PFSK-1 (cell line): ENCODE measurements at regions not wholly inside any gene's neighbourhood (a gene's known extent, or its start where the extent isn't known, plus 50 kb on each side); places are given as distances from the start of the nearest gene placed in this dataset.

Experiments used
- FOXP2 ChIP-seq: optimal IDR thresholded peaks from 2 replicates; pipeline ENCODE3; 2011; ENCODE audit warnings: borderline replicate concordance, control low read depth, inconsistent platforms; ENCODE audit not compliant: insufficient read depth; ENCODE audit errors: extremely low read length, extremely low read depth
- POLR2AphosphoS5 ChIP-seq: IDR thresholded peaks from 2 replicates; pipeline ENCODE4 v1.6.1; 2012; ENCODE audit warnings: low read depth, mild to moderate bottlenecking, control low read depth, low read length, moderate library complexity
- SIN3A ChIP-seq: IDR thresholded peaks from 2 replicates; pipeline ENCODE4 v1.6.1; 2012; ENCODE audit warnings: mild to moderate bottlenecking, low read length, moderate library complexity, borderline replicate concordance; ENCODE audit not compliant: insufficient read depth
- TAF1 ChIP-seq: IDR thresholded peaks from 2 replicates; pipeline ENCODE4 v1.6.1; 2012; ENCODE audit warnings: low read length, control low read depth, borderline replicate concordance; ENCODE audit not compliant: insufficient read depth
- TF ChIP-seq, protein P1 (sequence below), 2 experiments: IDR thresholded peaks; 2 replicates each; pipeline versions ENCODE4 v1.6.1 to v1.8.0; 2011 to 2012; ENCODE audit warnings: low read depth in 2 of 2, low read length in 2 of 2, control low read depth in 1 of 2, inconsistent platforms in 1 of 2, mild to moderate bottlenecking in 1 of 2, moderate library complexity in 1 of 2; ENCODE audit not compliant: insufficient read depth in 1 of 2

DNA sequence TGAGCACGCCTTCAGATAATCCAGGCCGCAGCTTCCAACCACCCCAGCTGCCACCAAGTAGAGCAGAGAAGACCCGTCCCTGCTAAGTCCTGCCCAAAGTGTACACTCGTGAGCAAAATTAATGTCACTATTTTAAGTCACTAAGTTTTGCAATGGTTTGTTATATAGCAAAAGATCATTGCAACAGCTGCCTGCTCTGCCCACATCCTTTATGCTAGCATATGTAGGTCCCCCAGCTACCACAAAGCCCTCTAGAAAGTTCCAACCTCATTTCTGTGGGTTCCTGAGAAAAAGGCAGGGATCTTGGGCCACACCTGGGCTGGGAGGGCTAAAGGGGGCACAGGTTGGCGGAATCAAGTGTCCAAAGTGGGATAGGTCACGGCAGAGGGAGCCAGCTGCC, 346.9 kb downstream of the BCOR start:
- TF ChIP-seq, protein P1, sequence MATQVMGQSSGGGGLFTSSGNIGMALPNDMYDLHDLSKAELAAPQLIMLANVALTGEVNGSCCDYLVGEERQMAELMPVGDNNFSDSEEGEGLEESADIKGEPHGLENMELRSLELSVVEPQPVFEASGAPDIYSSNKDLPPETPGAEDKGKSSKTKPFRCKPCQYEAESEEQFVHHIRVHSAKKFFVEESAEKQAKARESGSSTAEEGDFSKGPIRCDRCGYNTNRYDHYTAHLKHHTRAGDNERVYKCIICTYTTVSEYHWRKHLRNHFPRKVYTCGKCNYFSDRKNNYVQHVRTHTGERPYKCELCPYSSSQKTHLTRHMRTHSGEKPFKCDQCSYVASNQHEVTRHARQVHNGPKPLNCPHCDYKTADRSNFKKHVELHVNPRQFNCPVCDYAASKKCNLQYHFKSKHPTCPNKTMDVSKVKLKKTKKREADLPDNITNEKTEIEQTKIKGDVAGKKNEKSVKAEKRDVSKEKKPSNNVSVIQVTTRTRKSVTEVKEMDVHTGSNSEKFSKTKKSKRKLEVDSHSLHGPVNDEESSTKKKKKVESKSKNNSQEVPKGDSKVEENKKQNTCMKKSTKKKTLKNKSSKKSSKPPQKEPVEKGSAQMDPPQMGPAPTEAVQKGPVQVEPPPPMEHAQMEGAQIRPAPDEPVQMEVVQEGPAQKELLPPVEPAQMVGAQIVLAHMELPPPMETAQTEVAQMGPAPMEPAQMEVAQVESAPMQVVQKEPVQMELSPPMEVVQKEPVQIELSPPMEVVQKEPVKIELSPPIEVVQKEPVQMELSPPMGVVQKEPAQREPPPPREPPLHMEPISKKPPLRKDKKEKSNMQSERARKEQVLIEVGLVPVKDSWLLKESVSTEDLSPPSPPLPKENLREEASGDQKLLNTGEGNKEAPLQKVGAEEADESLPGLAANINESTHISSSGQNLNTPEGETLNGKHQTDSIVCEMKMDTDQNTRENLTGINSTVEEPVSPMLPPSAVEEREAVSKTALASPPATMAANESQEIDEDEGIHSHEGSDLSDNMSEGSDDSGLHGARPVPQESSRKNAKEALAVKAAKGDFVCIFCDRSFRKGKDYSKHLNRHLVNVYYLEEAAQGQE (IDR thresholded peaks at IDR 0.05; ENCODE audit: insufficient read depth in 1 of 2, low read depth in 2 of 2, low read length in 2 of 2), result no peak
- TF ChIP-seq POLR2AphosphoS5 (no peak), TAF1 (no peak), SIN3A (no peak), FOXP2 (no peak)
